Eye (tissue), 1 donor: ENCODE measurements at regions not wholly inside any gene's neighbourhood (a gene's known extent, or its start where the extent isn't known, plus 50 kb on each side); places are given as distances from the start of the nearest gene placed in this dataset.
"Not testable (repeated sequence)": the region's sequence is repeated elsewhere in the genome, so short reads cannot be mapped to it uniquely, and the experiment has no call there.

Experiments
- DNase-seq: peaks from one replicate; pipeline ENCODE4 v3.0.0-alpha.2; 2015

DNA sequence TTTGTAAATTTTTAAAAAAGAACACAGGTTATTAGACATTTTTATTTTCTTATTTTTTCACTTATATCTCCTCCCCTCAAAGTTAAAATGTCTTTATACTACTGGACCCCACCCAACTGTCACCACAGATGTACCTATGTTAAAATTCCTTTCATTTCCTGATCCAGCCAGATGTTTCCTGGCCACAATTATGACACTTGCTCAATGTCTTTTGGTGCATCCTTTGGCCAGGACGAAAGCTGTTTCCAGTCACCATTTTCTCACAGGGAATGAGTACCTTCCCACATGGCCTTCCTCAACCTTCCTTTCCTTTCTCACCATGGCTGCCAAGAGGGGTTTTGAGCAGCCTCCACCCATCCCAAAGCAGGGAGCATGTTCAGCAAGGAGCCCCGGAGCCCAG is 365.7 kb upstream of the MAF start:
- DNase-seq: no peak

DNA sequence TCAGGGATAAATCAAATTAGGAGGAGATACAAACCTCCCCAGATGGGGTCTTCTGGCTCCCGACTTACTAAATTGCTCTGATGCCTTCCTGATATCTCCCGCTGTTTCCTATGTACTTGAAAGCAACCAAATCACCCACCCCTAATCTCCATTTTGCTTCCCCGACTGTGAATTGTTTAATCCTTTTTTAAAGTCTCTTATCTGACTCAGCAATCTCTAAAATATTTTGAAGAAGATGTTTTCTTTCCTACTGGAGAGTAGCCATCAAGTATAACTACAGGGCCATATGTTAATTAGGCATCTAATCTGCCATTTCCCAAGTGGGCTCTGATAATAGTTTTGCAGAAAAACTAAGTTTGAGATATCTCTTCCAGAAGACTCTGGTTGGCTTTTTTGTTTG is 365.2 kb upstream of the MAF start:
- DNase-seq: no peak

DNA sequence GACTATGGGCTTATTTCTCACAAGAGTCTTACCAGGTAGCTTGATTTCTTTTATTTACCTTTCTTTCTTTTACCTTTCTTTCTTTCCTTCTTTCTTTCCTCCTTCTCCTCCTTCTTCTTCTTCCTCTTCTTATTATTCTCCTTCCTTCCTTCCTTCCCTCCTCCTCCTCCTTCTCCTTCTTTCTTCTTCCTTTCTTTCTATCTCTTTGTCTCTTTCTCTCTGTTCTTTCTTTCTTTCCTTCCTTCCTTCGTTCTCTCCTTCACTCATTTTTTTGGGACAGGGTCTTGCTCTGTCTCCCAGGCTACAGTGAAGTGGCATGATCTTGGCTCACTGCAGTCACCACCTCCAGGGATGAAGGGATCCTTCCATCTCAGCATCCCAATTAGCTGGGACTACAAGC is 363.6 kb upstream of the MAF start:
- no peak for DNase-seq

DNA sequence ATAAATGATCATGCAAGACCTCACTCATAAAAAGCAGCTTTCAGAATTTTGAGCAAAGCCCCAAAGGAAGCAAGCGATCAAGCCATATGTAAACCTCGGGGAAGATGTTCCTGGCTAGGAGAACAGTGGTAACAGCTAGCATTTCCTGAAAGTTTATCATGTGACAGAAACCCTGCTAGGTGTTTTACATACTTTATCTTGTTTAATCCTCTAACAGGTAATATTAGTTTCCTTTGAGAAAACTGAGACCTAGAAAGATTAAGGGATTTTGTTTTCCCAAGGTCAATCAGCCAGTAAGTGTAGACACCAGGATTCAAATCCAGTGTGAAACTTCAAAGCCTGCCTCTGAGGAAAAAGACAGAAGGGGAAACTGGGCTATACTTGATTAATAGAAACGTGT is 362.4 kb upstream of the MAF start:
- no peak for DNase-seq

DNA sequence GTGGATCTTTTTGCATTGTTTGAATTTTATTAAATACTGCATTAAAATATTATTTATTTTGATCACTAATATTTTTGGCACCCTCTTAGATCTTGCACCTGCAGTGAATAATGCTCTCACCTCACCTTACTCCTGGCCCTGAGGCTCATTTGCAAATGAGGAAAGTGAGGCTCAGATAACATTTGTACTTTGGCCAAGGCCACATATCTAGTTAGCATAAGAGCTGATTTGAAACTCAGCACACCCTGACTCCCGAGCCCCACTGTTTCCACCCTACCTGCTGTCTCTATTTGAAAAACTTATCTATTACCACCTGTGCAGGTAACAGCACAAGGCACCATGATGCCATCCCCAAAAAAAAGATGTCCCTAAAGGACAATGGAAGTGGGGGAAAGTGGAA is 358.7 kb upstream of the MAF start:
- no peak for DNase-seq

DNA sequence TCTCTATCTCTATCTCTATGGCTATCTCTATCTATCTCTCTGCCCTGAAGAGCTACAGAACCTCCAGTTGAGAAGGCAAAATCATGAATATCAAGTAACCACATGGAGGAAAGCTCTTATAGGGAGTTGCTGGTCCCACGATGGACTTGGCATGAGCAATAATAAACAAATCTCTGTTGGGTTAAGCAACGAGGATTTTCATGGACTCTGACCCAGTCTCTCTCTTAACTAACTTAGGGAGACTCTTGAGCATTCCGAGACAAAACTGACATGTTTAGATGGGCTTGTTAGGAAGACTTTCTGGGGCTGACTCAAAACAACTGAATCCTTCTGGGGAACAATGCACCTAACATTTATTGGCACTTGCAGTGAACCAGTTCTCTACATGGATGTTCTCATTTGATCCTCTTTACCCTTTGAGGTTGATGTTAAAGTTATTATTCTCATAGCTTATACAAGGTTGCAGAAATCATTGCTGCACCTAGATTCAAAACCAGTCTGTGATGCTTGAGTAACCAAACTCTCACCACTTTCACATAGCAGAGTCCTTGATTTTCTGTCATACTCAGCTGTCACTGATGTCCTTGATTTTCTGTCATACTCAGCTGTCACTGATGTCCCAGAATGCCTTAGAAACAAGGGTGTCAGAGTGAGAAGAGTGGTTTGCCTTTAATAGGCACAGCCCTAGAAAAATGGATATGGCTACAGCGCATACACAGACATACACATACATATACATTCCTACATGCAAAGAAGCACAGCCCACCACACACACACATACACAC is 354.6 kb upstream of the MAF start:
- DNase-seq: no peak

DNA sequence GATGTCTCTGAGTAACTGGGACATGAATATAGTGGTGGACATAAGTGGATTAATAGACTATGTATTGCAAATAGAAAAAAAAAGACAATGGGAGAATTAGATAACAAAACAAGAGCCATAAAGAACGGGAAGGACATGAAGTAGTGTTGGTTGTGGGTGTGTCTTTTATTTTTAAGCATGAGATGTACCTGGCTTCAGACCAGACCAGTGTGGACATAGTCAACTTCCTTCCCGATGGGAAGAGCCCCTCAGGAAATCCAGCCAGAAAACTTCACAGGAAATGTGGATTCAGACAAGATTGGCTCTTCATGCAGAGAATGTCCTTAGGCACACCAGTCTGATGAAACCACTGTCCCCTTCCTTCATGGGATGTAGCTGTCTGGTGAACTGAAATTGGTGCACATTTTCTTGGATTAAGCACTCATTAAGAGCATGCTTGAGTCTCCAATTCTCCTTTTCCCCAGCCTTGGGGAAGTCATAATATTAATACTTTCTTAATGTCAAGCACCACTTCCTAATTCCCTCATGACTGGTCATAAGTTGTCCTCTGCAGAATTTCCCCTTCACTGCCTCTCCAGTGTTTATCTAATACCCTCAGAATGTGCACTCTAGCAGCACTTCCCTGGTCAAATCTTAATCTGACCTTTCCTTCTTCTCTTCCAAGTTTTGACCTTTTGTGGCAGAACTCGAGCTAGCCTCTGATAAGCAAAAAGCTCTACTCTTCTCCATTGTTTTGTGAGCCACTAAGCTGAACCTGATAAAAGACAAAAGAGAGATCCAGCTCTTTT is 350.6 kb upstream of the MAF start:
- no peak for DNase-seq

DNA sequence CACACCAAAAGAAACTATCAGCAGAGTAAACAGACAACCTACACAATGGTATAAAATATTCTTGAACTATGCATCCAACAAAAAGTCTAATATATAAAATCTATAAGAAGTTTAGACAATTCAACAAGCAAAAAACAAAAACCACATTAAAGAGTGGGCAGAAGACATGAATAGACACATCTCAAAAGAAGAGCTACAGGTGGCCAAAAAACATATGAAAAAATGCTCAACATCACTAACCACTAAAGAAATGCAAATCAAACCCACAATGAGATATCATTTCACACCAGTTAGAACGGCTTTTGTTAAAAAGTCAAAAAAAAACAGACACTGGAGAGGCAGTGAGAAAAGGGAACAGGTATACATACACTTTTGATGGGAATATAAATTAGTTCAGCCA is 348.9 kb upstream of the MAF start:
- DNase-seq: no peak

DNA sequence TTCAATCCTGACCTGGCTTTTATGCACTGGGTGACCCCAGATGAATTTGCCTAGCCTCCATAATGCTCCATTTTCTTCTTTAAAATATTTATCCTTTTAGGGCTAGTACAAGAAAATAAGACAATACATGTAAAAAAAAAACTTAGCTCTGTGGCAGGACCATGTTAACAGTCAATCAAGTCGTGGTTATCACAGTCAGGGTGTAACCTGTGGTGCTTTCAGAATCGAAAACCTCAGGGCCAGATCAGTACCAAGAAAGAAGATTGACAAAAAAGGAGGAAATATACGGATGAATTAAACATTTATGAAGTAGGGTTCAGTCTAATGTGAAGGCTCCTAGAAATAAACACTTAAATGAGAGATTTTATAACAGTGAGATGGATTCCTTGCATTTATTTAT is 347.2 kb upstream of the MAF start:
- DNase-seq: no peak

DNA sequence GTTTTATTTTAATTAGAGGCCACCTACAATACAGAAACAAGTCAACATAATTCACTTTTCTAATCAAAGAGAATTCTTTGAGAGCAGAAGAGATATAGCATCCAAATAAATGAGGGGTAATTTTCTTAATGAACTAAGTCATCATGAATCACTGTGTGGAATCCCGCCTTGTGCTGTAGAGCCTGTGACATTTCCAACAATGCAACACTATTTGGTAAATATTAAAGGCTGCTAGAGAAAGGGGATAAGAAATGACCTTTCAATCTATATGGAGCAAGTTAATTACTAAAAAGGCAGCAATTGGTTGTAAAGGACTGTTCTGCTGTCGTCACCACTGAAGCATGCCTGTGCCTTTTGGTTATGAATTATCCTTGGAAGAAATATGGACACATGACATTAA is 345.7 kb upstream of the MAF start:
- no peak for DNase-seq

DNA sequence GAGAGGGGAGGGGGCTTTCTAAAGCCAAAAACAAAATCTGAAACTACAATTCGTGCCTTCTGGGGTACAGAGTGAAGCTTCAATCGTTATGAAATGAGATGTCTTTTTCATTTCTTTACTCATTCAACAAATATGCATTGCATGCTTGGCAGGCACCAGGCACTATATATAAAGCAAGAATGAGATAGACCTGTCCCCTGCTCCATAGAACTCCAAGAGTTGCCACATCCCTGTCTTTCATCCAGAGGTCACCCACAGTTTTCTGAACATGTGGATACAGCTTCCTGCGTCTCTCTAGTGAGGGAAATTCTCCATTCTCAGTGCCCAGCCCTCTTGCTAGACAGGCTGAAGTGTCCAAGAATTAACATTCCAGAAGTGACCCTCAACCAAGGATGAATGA is 343.2 kb upstream of the MAF start:
- DNase-seq: no peak

DNA sequence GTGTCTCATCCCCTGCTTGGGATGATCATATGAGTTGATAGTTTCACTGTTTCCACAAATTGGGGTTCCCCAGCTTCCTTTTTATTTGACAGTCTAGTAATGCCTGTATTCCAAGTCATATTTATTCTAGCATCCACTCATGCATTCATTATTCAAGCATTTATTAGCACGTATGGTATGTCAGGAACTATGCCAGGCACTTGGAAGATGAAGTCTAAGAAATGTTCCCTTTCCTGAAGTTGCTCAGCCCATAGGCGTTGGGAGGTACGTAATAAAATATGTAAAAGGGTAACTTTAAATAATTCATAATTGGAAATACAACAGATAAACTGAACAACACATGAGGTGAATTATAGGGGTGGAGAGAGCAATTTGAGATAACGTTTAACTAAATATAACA is 338.0 kb upstream of the MAF start:
- no peak for DNase-seq

DNA sequence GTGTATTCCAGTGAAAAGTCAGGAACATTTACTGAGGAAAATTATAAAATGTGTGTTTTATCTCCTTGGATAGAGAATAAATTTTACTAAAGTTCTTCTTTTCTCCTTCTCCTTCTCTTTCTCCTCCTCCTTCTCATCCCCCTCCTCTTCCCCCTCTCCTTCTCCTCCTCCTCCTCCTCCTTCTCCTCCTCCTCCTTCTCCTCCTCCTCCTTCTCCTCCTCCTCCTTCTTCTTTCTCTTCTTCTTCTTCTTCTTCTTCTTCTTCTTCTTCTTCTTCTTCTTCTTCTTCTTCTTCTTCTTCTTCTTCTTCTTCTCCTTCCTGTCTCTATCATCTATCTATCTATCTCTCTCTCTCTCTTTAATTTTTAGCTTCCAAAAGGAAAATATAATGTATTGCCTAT is 337.1 kb upstream of the MAF start:
- DNase-seq: not testable (repeated sequence)

DNA sequence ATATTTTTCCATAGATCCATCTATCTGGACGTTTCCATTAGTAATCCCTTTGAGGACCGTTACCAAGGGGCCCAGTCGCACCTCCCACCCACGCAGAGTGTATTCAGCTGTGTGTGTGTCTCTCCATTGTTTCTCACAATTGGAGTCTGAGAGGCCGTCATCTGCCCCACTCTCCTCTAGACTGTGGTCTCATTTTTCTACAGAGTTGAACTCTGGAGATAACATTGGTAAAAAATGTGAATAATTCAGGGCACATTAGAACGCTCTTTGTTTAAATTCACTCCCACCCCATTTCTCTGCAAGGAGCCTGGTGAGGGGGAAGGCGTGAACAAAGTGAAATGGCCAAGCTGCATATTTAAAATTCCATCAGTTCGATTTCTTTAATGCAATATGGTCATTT is 333.1 kb upstream of the MAF start:
- DNase-seq: peak; percentile 65

DNA sequence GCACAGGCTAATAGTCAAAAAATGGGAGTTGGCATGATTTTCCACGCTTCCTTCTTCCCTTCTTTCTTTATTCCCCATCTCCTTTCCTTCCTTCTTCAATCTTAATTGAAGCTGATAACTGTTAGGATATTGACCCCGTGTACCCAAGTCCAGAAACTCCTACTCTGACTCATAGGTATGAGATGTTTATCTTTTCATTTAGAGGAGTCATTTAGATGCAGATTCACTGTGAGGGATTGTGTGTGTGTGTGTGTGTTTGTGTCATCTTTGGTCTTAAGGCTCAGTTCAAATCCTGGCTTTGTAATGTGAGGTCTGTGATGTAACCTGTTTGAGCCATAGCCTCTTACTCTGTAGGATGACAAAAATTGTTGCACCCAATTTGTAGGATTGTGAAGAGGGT is 332.0 kb upstream of the MAF start:
- no peak for DNase-seq

DNA sequence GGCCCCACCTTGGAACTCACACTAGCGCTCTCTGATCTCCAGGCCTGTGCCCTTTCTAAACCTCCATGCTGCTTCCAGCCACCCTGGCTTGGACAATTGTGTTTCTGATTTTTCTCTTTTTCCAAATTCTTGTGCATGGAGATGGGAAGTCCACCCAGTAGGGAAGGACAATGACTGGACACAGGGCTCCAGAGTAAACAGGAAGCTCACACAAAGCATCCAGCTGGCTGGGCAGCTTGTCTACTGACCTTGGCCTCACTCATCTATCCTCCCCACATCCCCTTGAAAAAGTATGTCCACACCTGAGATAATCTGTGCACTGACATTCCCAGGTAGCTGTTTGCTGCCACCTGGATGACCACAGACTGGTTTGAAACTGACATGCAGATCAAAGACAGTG is 331.2 kb upstream of the MAF start:
- DNase-seq: no peak

DNA sequence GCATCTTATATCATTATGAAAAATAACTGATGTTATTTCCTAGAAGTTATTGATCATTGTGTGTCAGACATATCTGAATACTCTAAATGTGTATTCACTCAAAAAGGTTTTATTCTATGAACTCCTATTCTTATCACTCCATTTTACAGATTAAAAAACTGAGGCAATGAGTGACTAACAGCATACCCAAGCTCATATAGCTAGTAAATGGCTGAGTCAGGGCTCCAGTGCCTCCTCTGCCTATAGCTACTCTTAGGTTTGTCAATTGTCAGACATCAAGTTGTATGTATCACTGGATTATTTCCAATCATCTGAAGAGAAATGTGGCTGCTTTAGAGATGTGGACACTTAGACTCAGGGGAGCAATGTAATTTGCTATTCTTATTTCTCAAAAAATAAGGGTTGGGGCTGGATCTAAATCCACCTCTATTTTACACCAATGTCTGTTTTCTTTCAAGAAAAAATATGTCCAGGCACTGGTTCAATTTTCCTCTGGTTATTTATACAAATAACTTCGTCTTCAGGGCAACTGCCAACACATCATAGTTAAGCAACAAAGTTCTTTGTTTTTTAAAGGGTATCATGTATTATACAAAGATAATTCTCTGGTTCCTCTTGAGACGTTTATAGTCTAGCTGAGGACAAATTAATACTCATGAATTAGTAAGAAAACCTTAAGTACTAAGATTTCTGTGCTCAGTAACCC is 328.9 kb upstream of the MAF start:
- DNase-seq: peak; percentile 50

DNA sequence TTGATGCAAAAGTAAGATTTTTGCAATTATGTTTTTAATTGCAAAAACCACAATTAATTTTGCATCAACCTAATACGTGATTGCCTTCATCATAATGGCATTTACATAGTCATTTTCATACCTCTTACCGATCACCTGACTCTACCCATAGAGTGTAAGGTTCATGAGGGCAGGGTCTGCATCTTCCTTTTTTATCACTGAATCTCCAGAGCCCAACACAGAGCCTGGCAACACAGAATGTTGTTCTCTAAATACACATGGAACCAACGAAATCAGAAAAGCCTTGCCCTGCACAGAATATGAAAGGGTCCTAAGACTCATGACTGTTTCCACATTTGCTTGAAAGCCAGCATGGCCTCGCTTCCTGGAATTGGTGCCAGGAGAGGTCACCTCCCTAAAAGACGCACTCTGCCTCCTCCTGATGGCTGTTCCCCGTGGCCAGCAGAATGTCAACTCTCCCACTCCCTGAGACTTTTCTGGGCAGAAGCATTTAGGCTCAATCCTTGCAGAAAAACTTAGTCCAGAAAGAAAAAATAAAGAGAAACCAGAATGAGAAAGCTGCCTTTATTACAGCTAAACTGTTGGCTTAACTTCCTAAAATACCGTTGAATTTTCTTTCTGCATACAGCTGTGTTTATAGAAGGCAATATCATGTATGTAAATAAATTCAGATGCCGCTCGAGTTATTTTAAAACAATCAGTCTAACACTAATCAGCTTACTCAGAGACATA is 327.8 kb upstream of the MAF start:
- no peak for DNase-seq

DNA sequence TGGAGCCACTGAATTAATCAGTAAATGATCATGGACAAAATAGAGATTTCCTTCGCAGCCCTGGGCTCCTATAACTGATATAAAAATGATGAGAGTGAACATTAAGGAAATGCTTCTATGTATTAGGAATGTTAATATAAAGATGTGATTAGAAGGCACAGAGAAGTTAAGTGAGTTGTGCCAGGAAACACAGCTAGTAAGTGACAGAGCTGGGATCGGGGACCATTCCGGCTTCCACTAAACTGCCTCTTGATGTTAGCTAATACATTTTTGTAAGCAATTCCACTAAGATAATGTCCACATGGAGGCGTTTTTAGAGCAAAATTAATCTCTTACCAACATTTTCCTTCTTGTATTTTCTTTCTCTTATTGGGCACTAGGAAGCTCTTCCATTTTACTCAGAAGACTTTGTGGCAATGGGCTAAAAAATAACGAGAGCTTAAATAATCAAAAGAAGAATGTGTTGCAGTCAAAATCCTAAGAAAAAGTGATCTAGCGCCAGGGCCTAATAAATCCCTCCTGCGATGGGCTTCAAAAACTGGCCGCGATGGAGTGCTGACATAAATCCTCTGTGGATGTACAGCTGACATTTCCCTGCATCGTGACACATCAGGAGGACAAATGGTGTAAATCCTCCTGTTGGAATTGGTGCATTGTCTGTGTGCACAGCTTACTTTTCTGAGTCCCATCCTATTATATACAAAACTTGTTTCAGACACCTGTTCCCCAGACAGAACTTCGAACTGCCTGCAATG is 326.1 kb upstream of the MAF start:
- no peak for DNase-seq

DNA sequence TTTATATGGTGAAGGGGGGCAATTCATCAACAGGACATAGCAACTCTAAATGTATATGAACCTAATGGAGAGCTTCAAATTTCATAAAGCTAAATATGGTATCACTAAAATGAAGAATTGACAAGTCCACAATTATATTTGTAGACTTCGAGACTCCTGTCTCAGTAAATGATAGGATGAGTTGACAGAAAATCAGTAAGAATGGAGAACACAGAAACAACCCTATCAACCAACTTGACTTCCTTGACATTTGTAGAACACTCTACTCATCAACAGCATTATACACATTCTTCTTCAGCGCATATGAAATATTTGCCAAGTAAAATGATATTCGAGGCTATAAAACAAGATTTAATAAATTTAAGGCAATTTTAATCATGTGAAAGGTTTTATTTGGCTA is 322.9 kb upstream of the MAF start:
- no peak for DNase-seq

DNA sequence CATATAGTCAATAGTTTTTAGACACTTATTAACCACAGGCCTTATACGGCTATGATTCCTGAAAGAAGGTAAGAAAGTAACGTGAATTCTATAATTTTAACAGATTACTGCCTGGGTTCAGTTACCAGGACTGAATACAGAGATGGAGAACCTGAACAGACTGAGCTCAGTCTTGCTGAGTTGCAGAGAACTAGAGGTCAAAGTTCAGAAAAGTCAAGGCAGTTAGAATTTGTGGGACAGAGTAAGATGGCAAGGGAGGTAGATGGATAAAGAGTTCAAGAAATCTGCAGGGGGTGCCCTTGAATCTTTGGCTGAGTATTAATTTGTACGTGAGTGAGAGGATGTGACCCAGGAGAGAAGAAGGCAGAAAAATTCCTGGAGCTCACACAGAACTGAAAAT is 320.1 kb upstream of the MAF start:
- DNase-seq: no peak

DNA sequence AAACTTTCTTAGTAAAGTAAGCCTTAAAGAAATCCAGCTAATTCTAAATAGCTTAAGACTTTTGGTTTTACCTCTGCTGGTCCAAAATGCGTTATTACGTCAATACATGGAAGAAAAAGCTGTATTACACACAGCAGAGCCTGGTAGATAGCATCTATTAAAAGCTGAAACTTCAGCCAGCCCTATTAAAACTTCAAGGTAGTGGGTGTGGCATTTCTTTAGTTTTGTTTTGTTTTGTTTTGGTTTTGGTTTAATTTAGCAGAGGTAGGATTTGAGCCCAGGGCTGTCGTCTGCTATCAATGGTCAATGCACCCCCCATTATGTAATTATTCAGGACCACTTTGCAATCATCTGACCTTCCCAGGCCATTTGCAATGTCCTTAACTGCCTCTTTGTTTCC is 318.4 kb upstream of the MAF start:
- DNase-seq: no peak

DNA sequence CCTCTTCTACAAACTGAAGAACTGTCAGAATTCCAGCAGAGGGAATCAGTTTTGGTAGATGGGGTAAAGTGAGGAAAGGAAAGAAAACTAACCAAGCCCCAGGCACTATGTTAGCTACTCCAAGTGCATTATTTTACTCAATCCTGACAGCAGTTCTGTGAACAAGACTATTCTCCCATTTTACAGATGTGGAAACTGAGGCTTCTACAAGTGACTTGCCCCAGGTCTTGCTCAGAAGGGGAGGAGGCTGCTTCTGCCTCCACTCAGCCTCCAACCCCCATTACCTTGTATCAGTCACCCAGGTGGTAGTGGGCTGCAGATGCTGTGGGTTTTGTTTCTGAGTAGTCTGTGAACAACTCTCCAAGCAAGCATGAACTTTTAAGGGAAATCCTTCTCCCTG is 315.2 kb upstream of the MAF start:
- DNase-seq: no peak
